HG03342 (cell line): ENCODE measurements at regions not wholly inside any gene's neighbourhood (a gene's known extent, or its start where the extent isn't known, plus 50 kb on each side); places are given as distances from the start of the nearest gene placed in this dataset.

Source experiments
- ATAC-seq: cut with Tn5 transposase; IDR thresholded peaks from one replicate; pipeline ENCODE4 v1.9.1; 2021; ENCODE audit warnings: mild to moderate bottlenecking, moderate library complexity; ENCODE audit not compliant: unreplicated experiment

DNA sequence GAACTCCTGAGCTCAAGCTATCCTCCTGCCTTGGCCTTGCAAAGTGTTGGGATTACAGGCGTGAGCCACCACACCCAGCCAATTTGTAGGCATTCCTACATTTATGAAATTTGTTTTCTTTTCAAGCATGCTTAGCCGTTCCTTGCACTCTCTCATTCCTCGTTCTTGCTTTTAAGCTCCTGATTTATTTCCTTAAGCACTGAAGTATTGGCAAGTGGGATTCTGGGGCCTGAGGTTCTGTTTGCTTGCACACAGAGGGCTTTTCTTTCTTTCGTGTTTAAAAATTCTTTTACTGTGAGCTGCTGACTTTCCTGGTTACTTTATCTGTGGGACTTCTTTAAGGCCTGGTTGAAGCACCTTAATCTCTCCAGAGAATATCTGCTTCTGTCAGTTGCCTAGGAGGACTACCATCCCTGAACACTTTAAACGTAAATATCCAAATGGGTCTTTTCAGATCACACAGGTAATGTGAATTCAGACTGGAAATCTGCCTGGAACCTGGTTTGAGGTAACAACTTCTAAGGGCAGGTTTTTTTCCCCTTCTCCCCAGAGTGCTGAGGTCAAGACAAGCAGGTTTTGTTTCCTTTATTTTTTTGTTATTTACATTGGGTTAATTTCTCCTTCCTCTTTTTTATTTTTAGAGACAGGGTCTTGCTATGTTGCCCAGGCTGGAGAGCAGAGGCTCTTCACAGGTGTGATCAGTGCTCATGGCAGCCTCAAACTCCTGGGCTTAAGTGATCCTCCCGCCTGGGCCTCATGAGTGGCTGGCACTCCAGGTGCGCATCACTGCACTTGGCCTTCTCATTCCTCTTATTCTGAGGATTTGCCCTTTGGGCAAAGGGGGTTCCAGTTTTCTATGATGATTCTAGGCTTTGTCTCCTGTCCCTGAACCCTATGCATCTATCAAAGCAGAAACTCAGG is 102.9 kb downstream of the PFKFB3 start:
- ATAC-seq: no peak

DNA sequence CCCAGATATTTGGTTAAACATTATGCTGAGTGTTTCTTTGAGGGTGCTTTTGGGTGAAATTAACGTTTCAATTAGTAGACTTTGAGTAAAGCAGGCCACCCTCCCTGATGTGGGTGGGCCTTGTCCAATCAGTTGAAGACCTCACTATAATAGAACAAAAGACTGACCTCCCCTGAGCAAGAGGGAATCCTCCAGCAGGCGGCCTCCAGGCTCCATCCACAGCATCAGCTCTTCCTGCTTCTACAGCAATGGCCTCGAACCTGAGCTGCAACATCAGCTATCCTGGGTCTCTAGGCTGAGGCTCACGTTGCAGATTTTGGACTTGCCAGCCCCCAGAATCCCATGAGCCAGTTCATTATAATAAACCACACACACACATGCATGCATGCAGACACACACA is 104.2 kb downstream of the PFKFB3 start:
- ATAC-seq: no peak

DNA sequence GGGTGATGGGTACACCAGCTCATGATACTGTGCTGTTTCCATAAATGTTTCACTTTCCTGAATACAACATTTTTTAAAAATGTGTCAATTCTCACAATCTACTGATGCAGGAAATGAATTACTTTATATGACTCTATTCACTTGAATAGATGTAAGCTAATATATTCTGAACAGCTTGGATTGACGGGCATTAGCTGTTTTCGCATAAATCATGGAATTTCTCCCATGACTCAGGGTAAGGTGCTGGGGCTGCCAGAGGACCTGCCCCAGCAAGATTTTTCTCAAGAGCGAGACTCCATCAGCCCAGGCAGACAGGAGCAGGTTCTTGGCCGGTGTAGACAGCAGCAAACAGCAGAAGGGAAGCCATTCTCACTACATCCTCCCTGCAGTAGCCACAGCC is 107.1 kb downstream of the PFKFB3 start:
- ATAC-seq: no peak

DNA sequence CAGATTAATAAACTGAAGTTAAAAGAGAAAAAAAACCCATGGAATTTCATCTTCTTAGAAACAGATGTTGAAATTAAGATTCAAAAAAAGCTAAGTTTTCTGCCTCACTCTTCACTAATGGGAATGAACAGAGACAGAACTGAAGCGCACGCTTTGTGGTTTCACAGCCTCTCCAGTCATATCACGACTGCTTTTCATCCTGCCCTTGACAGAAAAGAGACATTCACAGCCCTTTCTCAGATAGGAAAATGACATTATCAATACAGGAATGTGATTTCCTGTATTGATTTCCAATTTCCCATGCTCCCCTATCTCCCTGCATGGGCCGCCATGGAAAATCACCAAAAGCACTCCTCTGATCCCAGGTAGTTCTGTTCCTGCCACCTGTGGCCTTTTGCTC is 108.2 kb downstream of the PFKFB3 start:
- ATAC-seq: no peak

DNA sequence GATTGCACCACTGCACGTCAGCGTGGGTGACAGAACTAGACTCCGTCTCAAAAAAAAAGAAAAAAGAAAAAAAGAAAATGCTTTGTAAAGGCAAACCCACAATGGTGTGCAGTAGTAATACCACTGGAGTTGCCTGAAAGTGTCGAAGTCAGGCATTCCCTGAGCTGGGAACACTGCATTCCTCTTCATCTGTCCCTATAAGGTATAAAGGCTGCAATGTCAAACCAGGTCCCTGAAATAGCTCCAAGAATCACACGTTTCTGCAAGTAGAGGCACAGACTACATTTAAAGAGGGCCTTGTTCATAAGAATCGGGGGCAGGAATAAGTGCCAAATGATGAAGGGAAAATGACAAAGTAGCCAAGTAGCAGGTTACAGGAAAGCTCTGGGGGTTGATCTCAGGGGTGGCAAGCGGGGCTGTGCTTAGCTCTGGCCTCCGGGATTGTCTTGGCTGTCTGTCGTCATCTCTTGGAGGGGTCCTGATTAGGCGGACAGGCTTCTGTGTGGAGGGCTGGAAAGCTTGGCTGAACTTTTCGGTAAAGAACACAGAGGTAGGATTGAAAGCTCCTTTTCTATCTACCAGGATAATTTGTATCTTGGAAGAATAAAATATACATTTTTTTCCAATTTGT is 109.1 kb downstream of the PFKFB3 start:
- no peak for ATAC-seq

DNA sequence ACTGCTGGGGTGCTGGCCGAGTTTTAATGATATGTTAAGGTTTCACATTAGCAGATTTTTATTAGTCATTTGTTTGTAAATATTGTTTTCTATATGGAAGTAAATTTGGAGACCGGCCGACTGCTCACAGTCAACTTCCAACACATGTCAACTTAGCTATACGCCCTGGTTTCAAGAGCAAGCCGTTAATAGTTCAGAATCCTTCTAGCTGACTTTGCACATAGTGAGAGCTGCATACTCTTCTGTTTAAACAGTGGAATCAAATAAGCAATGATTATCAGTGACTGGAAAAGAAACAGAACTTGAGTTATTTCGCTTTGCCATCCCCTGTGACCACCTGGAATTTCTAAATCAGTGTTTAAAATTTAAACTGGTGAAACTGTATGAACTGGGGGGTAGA is 109.9 kb downstream of the PFKFB3 start:
- ATAC-seq: no peak

DNA sequence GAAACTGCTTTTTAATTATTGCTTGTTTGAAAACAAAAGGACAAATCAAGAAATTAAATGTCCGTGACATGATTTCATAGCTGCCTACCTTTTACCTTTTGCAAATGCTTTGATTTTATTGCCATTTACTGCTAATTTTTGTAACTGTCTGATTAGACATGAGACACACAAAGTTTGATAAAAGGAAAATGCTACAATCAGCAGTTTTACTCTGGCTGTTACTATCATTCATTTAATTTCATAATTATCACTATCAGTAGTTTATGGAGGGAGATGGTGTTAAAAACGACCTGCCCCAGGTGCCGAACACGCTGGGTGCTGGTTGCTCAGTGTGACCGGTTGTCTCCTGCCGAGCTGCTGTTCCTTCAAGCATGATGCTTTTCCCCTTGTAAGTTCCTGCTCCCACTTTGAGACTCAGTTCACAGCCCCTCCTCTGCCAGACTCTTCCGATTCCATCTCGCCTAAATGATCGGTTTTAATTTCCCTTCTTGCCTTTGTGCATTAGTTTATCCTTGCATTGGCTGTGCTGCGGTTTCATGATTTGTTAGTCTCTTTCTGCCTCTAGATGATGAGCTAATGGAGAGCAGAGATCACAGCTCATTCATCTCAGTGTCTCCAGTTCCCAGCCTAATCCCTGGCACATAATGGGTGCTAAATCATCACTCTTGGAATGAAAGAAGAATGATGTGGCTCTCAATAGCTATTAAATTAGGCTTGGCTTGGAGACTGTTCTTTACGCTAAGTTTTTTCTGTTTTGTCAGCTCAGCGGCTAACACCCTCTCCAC is 110.6 kb downstream of the PFKFB3 start:
- ATAC-seq: no peak

DNA sequence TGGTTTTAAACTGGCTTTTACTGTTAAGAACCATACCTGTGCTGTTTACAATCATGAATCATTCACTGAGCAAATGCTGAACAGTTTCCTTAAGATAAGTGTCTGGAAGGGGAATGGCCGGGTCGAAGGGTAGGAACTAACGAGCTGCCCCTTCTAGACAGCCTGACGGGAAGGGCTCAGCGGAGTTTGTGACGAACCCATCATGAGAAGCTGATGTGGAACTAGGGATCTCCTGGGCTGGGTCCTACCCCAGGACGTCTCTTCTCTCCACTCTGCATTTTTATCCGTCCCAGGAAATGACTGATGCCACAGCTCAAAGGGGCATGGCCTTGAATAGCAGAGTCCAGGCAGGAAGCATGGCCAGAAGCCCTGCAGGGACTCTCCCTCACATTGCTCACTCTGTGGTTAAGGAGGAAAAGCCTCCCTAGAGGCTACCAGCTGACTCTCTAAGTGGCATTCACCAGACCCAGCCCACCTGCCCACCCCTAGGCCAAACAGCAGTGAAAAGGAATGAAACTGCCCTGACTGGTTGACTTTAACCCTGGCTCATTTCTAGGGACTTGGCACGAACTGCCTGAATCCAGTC is 112.0 kb downstream of the PFKFB3 start:
- ATAC-seq: no peak

DNA sequence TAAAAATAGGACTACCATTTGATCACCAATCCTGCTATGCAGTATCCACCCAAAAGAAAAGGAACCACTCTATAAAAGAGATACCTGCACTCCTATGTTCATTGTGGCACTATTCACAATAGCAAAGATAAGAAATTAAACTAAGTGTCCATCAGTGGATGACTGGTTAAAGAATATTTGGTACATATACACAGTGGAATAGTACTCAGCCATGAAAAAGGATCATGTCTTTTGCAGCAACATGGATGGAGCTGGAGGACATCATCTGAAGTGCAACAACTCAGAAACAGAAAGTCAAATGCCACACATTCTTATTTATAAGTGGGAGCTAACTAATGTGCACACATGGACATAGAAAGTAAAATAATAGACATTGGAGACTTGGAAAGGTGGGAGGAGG is 116.4 kb downstream of the PFKFB3 start:
- no peak for ATAC-seq

DNA sequence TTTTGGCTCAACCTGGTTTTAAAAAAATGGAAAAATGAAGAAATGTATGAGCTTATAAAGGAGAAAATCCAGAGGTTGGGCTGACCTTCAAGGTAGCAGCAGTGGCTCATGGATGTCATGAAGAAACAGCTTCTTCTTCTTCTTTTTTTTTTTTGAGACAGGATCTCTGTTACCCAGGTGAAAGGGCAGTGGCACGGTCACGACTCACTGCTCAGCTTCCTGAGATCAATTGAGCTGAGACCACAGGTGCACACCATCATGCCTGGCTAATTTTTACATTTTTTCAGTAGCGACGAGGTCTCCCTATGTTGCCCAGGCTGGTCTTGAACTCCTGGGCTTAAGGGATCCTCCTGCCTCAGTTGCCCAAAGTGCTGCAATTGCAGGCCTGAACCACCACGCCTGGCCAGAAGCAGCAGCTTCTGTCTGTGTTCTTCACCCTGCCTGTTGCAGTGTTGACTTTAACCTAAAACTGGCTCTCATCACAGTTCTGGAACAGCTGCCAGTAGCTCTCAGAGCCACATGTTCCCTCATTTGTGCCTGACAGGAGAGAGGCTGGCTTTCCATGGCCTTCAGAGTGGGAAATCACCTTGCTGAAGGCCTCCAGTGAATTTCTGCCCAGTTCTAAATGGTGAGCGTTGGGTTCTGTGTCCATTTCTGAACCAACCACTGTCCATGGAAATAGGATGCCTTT is 117.7 kb downstream of the PFKFB3 start:
- ATAC-seq: peak; percentile 72

DNA sequence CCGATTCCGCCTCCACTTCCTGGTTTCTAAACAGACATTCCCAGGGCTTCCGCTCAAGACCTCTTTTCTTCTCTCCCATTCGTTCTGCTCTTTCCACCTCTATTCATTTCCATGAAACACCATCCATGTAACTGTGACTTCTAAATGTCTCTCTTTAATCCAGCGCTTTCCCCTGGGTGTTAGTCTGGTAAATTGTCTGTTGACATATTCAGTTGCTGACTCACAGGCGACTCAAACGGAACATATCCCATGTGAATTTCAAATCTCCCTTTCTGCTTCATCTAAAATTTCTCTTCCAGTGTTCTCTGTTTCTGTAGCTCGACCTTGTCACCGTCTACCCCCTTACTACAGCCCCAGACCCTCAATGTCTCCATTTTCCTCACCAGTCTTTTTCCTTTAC is 119.1 kb downstream of the PFKFB3 start:
- ATAC-seq: no peak

DNA sequence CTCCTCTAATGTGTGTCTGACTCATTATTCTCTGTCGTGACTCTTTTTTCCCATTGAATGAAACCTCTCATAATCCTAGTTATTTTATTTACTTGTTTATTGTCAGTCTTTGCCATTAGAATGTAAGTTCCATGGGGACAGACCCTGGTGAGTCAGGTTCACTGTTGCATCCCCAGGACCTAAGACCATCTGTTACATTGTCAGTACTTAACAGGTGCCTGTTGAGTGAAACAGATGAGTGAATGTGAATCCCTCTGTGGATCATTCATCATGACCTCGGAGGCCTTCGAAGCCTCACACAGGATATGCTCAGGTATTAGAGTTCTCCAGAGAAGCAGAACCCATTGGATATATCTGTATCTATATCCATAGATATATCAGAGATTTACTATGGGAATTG is 120.1 kb downstream of the PFKFB3 start:
- no peak for ATAC-seq

DNA sequence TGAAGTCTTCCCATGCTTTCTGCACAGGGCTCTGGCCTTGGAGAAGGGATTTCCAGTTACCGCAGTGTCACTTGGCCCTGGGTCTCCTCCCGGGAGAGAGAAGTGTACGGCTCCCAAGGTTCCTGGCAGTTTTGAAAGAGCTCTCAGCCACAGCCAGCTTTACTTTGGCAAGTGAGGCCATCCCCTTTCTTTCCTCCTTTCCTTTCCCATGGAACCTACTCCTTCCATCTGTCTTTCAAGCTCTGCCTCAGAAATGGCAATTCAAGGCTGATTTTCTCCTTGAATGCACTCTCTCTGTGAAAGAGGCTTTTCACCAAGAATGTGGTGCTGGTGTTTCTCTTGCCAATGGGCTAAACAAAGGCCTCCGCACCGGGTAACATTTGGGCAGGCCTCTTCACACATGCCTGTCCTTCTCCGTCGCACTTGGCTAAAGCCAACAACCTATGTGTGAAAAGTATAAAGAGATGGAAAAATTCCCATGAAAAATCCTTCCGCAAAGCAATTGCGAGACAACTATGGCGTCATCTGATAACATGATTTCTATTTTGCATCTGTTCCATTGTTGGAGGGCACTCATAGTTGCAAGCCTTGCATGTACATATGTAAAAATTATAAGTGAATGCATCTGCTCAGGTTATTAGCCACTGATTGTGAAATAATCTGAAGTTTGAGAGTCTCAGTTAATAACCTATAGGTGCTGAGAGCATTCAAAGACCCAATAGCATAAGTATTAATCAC is 125.4 kb downstream of the PFKFB3 start:
- no peak for ATAC-seq

DNA sequence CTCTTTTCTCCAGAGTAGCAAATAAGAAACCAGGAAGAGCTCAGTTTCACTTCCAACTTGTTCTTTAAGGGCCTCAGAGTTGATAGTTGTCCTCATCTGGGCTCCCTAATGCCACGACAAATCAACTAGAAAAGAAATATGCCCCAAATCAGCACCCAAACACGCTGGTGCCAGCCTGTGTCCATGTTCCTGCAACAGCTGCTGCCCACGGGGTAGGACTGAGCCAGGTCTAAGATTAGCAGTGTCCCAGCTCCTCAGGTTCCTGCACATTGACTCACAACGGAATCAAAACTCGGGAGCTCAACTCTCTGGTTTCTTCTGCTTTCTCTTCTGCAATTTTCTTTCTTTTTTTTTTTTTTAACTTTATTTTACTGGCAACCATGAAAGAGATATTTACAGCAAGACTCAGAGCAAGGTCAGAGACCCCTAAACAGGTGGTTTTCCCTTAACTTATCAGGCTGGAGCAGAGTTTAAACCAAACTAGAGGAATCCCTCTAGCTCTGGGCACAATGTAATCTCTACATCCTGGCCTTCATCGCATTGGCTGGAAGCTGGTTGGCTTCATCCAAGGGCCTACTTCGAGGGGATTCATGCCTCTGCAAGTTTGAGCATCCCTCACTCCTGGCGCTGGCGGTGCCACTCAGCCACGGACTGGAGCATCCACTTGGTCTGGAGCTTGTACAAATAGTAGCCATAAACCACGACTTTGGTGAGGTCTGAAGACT is 126.1 kb downstream of the PFKFB3 start:
- no peak for ATAC-seq

DNA sequence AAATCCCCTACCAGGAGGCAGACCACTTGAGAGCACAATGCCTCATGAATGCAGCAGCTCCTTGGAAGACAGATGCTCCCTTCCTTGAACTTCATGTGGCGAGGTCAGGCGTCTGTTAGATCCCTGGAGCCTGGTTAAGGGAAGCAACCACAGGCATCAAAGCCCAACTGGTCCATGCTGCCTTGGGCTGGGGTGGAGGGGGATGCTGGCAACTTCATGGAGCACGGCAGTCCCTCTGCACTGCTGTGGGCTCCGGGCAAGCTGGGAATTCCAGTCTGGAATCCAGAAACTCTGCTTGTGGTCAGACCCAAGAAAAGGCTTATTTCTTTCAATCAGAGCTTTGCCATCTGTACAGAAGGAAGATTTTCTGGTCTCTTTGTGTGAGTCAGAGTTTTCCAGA is 130.4 kb downstream of the PFKFB3 start:
- no peak for ATAC-seq

DNA sequence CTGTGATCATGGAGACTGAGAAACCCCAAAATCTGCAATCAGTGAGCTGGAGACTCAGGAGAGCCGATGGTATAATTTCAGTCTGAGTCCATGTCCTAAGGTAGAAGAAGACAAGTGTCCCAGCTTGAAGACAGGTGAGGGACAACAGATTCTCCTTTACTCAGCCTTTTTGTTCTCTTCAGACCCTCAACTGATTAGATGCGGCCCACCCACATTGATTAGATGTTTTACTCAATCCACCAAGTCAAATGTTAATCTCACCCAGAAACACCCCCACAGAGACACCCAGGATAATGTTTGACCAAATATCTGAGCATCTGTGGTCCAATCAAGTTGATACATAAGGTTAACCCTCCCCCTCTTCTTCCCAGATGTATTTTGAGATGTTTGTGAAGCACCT is 131.2 kb downstream of the PFKFB3 start:
- ATAC-seq: no peak

DNA sequence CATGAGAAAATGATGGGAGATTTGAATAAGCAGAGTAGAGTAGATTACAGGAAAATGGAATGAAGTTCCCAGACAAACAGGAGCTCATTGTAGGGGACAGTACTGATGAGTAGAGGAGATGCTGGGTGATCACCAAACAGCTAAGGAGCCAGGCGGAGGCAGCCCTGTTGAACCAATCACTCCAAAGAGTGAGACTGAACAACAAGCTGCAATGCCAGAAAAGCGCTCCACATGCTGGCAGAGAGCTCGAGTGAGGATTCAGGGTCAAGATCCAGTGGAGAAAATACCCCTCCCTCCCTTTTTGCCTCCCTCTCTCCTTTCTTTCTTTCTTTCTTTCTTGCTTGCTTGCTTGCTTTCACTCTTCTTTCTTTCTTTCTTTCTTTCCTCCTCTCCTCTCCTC is 133.3 kb downstream of the PFKFB3 start:
- ATAC-seq: no peak

DNA sequence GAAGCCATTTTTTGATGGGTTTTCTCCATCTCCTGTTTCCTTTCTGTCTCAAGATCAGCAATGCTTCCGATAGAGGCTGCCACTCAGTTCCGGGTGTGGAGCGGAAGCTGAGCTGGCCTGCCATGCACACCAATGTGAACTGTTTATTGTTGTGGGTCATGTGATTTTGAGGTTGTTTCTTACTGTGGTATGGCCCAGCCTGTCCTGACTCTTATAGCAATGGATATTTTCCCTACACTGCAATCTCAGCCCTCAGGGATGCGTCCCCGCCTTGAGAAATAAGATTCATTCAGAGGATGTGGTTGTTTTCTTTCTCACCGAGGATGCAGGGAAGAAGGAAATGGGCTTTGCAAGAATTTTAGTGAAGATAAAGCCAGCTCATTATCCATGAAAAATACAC is 134.7 kb downstream of the PFKFB3 start:
- no peak for ATAC-seq

DNA sequence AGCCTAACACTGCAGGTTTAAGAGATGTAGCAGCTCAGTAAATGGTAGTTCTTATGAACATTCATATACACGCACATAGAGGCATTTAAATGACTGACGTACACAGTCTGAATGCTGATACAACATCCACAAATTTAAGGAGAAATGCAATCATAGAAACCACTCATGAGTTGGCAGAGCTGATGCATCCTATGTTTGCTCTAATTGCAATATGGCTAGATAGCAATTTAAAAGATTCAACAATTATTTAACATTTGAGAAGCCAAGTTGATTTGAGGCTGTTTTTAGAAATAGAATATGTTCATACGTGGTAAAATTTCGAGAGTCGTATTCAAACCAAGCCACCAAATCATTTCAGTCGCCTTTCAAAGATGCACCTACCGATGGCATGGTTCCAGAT is 135.6 kb downstream of the PFKFB3 start:
- ATAC-seq: no peak
